ENCODE measurements at regions not wholly inside any gene's neighbourhood (a gene's known extent, or its start where the extent isn't known, plus 50 kb on each side); places are given as distances from the start of the nearest gene placed in this dataset.

- no peak for TF ChIP-seq CTCF (IDR thresholded peaks at IDR 0.05)
- H3K27me3 ChIP-seq: no peaks in the 10 kb centered on the region
- H3K36me3 ChIP-seq: no peaks in the 10 kb centered on the region
- peaks cover 0 to 3% (median 0%) of the 10 kb centered on the region in 11 donors for H3K9me3 ChIP-seq
- WGBS, 2 donors: 85 to 92% methylated on average over 38 of the region's 38 CpGs
- ATAC-seq (no peak), DNase-seq (no peak)
- H3K4me3 ChIP-seq: no peak overlapping the region
- no peak overlapping the region for H3K27ac ChIP-seq
- no peaks in the 10 kb centered on the region for H3K4me1 ChIP-seq
- intact Hi-C loops (cut with DNase I): no loop called here
Observed at GRCh38 chr13:70923863-70924752, 815.9 kb upstream of the KLHL1 start.

- Histone ChIP-seq H3K4me1 (no peaks in the 10 kb centered on the region), H3K27me3 (no peaks in the 10 kb centered on the region), H3K27ac (no peak overlapping the region), H3K36me3 (no peaks in the 10 kb centered on the region), H3K4me3 (no peak overlapping the region), H3K9me3 (no peaks in the 10 kb centered on the region)
- no peak for ATAC-seq
- WGBS, 2 donors: 68 to 77% methylated on average over 1 of the region's 1 CpG
- intact Hi-C loops (cut with DNase I): no loop called here
- no peak for TF ChIP-seq CTCF (IDR thresholded peaks at IDR 0.05)
- DNase-seq: no peak
Observed at GRCh38 chr13:70911286-70911685, 803.0 kb upstream of the KLHL1 start.

GRCh38 chr13:70908795-70909194, 800.5 kb upstream of the KLHL1 start:
- TF ChIP-seq CTCF (IDR thresholded peaks at IDR 0.05): no peak
- Histone ChIP-seq H3K4me3 (no peak overlapping the region), H3K4me1 (no peaks in the 10 kb centered on the region), H3K9me3 (no peaks in the 10 kb centered on the region), H3K27ac (no peak overlapping the region), H3K27me3 (no peaks in the 10 kb centered on the region), H3K36me3 (no peaks in the 10 kb centered on the region)
- intact Hi-C loops (cut with DNase I): no loop called here
- WGBS, 2 donors: 73 to 82% methylated on average over 3 of the region's 3 CpGs
- DNase-seq (no peak), ATAC-seq (no peak)

- DNase-seq: no peak
- peaks cover 0 to 8% (median 0%) of the 10 kb centered on the region in 11 donors for H3K9me3 ChIP-seq
- intact Hi-C loops (cut with DNase I): no loop called here
- WGBS, 2 donors: 22 to 40% methylated on average over 2 of the region's 2 CpGs
- no peak overlapping the region for H3K27ac ChIP-seq
- TF ChIP-seq CTCF (IDR thresholded peaks at IDR 0.05): no peak
- H3K36me3 ChIP-seq: no peaks in the 10 kb centered on the region
- H3K27me3 ChIP-seq: no peaks in the 10 kb centered on the region
- no peak for ATAC-seq
- no peak overlapping the region for H3K4me3 ChIP-seq
- no peaks in the 10 kb centered on the region for H3K4me1 ChIP-seq
Observed at GRCh38 chr13:70905035-70905434, 796.8 kb upstream of the KLHL1 start.
